ENCODE measurements at regions not wholly inside any gene's neighbourhood (a gene's known extent, or its start where the extent isn't known, plus 50 kb on each side); places are given as distances from the start of the nearest gene placed in this dataset.
"Not testable (repeated sequence)": the region's sequence is repeated elsewhere in the genome, so short reads cannot be mapped to it uniquely, and the experiment has no call there.

DNA sequence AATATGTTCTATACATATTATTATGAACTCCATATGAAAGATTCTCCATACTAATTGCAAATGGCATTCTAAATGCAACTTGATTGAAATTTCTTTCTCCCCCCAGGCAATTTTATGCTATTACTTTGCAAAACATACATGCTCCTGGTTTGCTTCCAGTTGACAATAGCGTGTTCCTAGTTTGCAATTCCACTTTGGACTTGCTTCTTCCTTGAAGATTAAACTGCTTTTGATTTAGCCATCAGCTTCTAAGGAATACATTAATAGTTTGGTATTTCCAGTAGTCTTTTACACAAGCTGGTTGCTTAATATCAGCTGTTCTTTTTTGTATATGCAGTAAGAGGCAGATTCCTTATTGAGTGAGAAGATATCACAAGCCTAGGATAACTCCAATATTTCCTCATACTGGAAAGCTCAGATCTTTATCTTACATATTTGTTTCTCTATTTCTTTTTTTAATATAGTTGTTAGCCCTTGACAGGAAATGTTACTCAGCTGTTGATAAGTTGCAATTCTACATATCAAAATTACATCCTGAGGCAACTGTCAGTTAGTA lies 1941.7 kb upstream of the LRRTM1 start:
- H3K4me1 Mint-ChIP-seq (ENCODE audit: low read depth): no peaks in the 10 kb centered on the region
- ATAC-seq (replicated peaks in 1 of 2) (no peak), DNase-seq (no peak)
- no peak overlapping the region for H3K27ac Mint-ChIP-seq
- H3K27me3 Mint-ChIP-seq (ENCODE audit: low read depth): no peaks in the 10 kb centered on the region
- H3K4me3 Mint-ChIP-seq: no peak overlapping the region
- H3K36me3 Mint-ChIP-seq (ENCODE audit: insufficient read depth in 2 of 2): no peaks in the 10 kb centered on the region
- peaks cover 11 to 18% of the 10 kb centered on the region in 2 donors for H3K9me3 Mint-ChIP-seq

DNA sequence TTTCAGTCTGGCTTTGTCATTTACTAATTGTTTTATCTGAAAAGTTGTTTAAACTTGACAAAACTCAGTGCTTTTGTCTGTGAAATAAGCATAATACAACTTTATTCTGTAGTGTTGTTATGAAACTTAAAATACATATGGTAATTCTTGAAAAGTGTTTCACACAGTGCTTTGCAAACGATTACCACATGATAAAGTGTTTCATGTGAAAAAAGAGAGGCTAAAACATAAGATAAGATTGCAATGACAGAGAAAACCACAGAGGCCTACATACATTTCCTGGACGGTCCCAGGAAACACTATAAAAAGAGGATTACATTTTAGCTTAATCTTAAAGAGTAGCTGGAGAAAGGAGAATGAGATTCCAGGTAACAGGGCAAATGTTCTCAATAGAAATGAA lies 1934.6 kb upstream of the LRRTM1 start:
- no peak overlapping the region for H3K27ac Mint-ChIP-seq
- H3K36me3 Mint-ChIP-seq (ENCODE audit: insufficient read depth in 2 of 2): no peaks in the 10 kb centered on the region
- ATAC-seq (replicated peaks in 1 of 2): no peak
- H3K4me1 Mint-ChIP-seq (ENCODE audit: low read depth): no peaks in the 10 kb centered on the region
- no peak overlapping the region for H3K4me3 Mint-ChIP-seq
- H3K27me3 Mint-ChIP-seq (ENCODE audit: low read depth): no peaks in the 10 kb centered on the region
- peaks cover 9 to 16% of the 10 kb centered on the region in 2 donors for H3K9me3 Mint-ChIP-seq
- no peak for DNase-seq

DNA sequence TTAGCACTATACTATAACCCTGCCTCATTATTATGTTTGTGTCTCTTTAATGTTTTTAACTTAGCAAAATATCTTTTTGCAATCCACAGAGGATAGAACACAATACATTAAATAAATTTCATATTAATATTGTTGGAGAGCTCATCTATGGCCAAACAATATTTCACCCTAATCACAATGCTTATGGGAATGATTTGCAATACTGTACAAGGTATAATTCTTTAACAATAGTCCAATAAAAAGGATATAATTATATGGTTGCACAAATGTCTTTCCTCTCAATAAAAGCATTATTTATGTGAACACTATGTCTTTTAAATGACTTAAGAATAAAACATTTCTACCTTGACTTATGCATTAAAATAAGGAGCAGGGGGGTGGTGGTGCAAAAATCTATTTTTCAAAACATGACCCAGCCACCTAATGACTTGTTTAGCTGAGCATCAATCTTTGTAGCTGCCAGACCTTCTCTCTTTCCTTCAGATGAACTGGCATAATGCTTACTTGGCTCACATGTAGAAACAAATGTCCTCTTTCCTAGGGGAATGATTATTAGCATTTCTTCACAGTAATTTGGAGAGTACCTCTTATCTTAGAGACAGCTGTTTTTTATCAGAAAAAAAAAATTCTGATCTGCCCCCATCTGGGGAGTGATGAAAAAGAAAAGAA lies 1933.6 kb upstream of the LRRTM1 start:
- Mint-ChIP-seq H3K36me3 (ENCODE audit: insufficient read depth in 2 of 2) (no peaks in the 10 kb centered on the region), H3K4me3 (no peak overlapping the region), H3K9me3 (peaks cover 9 to 16% of the 10 kb centered on the region in 2 donors), H3K27me3 (ENCODE audit: low read depth) (no peaks in the 10 kb centered on the region), H3K4me1 (ENCODE audit: low read depth) (no peaks in the 10 kb centered on the region), H3K27ac (no peak overlapping the region)
- ATAC-seq (replicated peaks in 1 of 2): no peak
- no peak for DNase-seq

DNA sequence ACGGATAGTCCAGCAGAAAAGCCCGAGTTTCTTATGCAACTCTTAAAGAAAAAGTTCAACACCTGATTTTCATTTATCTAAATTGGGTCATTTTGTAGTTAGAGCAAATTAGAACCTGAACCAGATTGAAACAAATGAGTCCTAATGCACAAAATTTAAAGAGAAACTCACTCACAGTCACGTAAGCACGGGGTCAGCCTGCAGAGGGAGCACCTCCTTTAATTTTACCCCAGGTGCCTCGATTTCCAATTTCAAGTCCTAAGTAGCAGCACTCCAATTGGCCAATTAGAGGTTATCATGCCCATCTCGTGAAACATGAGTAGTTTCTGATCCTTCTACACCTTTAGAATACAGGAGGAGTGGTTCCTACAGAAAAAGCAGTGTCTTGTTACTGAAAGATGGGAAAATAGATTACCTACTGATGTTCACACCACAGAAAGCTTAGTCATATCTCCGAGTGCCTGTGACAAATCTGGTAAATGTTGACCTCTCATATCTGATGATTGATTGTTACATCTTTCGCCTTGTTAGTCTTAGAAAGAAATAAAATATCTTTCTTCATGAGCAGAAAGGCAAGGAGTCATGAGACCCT lies 1929.8 kb upstream of the LRRTM1 start:
- Mint-ChIP-seq H3K4me3 (no peak overlapping the region), H3K27me3 (ENCODE audit: low read depth) (no peaks in the 10 kb centered on the region), H3K36me3 (ENCODE audit: insufficient read depth in 2 of 2) (no peaks in the 10 kb centered on the region), H3K27ac (no peak overlapping the region), H3K4me1 (ENCODE audit: low read depth) (no peaks in the 10 kb centered on the region), H3K9me3 (peaks cover 3 to 7% of the 10 kb centered on the region in 2 donors)
- DNase-seq (no peak), ATAC-seq (replicated peaks in 1 of 2) (no peak)

- peaks cover 3 to 4% of the 10 kb centered on the region in 2 donors for H3K9me3 Mint-ChIP-seq
- no peaks in the 10 kb centered on the region for H3K4me1 Mint-ChIP-seq (ENCODE audit: low read depth)
Observed at GRCh38 chr2:82233806-82234205, 1929.3 kb upstream of the LRRTM1 start.

DNA sequence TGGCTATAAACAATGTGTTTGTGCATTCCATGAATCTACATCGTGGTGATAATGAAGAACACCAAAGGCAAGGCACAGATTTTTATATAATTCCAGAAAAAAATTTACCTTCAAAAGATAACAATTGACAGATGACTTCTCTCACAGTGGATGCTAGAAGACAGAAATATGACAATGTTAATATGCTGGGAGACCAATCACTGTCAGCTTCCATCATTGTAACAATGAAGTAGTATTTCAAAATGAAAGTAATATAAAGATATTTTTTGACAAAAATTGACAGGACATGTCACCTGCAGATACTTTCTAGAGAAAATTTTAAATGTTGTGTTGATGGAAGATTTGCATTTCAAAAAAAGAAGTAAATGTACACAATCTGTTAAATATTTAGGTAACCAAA lies 1925.9 kb upstream of the LRRTM1 start:
- Mint-ChIP-seq H3K27ac (no peak overlapping the region), H3K4me3 (no peak overlapping the region), H3K9me3 (peaks cover 2 to 3% of the 10 kb centered on the region in 2 donors), H3K4me1 (ENCODE audit: low read depth) (no peaks in the 10 kb centered on the region), H3K27me3 (ENCODE audit: low read depth) (no peaks in the 10 kb centered on the region), H3K36me3 (ENCODE audit: insufficient read depth in 2 of 2) (no peaks in the 10 kb centered on the region)
- no peak for ATAC-seq (replicated peaks in 1 of 2)
- DNase-seq: no peak

More at GRCh38 chr2:82233806-82234205, 1929.3 kb upstream of the LRRTM1 start:
- no peak overlapping the region for H3K4me3 Mint-ChIP-seq
- H3K27ac Mint-ChIP-seq: no peak overlapping the region
- H3K27me3 Mint-ChIP-seq (ENCODE audit: low read depth): no peaks in the 10 kb centered on the region
- ATAC-seq (replicated peaks in 1 of 2) (no peak), DNase-seq (no peak)
- H3K36me3 Mint-ChIP-seq (ENCODE audit: insufficient read depth in 2 of 2): no peaks in the 10 kb centered on the region

- no peaks in the 10 kb centered on the region for H3K27me3 Mint-ChIP-seq (ENCODE audit: low read depth)
- ATAC-seq (replicated peaks in 1 of 2) (no peak), DNase-seq (no peak)
- H3K4me3 Mint-ChIP-seq: no peak overlapping the region
- H3K4me1 Mint-ChIP-seq (ENCODE audit: low read depth): no peaks in the 10 kb centered on the region
- H3K9me3 Mint-ChIP-seq: peaks cover 6% of the 10 kb centered on the region in 2 donors
- H3K36me3 Mint-ChIP-seq (ENCODE audit: insufficient read depth in 2 of 2): no peaks in the 10 kb centered on the region
- H3K27ac Mint-ChIP-seq: no peak overlapping the region
Observed at GRCh38 chr2:82226441-82226840, 1921.9 kb upstream of the LRRTM1 start.

GRCh38 chr2:82224301-82224940 lies 1919.9 kb upstream of the LRRTM1 start:
- H3K4me1 Mint-ChIP-seq (ENCODE audit: low read depth): no peaks in the 10 kb centered on the region
- no peaks in the 10 kb centered on the region for H3K36me3 Mint-ChIP-seq (ENCODE audit: insufficient read depth in 2 of 2)
- H3K9me3 Mint-ChIP-seq: peaks cover 3% of the 10 kb centered on the region in 2 donors
- DNase-seq: no peak
- no peak overlapping the region for H3K27ac Mint-ChIP-seq
- H3K27me3 Mint-ChIP-seq (ENCODE audit: low read depth): no peaks in the 10 kb centered on the region
- ATAC-seq (replicated peaks in 1 of 2): no peak
- H3K4me3 Mint-ChIP-seq: no peak overlapping the region

DNA sequence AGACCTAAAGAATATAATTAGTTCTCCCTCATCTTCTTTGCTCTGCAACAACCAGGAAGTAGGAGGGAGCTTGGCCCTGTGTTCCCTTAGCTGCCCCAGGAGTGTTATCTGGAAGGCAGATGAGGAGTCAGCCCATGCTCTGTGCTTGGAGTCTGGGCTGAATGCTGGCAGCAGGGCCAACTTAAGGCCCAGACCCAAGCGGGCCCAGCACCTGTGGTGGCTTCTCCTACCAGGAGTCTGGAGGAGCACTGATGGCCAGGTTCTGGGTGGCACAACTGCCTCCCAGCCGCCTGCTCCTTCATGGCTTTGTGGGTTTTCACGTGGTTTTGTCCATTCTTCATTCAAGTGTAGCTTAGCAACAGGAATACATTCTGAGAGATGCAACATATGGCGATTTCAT lies 1910.7 kb upstream of the LRRTM1 start:
- H3K4me1 Mint-ChIP-seq (ENCODE audit: low read depth): no peaks in the 10 kb centered on the region
- H3K27me3 Mint-ChIP-seq (ENCODE audit: low read depth): no peaks in the 10 kb centered on the region
- no peak overlapping the region for H3K27ac Mint-ChIP-seq
- H3K9me3 Mint-ChIP-seq: peaks cover 7 to 13% of the 10 kb centered on the region in 2 donors
- peaks cover 0 to 2% of the 10 kb centered on the region in 2 donors for H3K36me3 Mint-ChIP-seq (ENCODE audit: insufficient read depth in 2 of 2)
- no peak overlapping the region for H3K4me3 Mint-ChIP-seq
- DNase-seq: no peak
- no peak for ATAC-seq (replicated peaks in 1 of 2)

DNA sequence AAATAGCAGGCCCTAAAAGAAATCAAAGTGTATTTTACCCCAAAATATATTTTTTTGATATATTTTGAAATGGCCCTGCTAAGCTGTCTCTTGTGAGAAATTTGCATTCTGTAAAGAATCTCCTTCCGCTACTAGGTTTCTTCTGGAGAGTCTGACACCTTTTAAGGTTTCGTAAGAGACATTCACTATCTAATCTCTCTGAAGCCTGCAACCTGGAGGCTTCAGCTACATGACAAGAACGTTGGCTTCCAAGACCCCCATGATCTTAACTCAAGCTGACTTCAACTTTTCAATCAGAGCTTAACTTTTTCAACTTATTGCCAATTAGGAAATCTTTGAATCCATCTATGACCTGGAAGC lies 1894.9 kb upstream of the LRRTM1 start:
- Mint-ChIP-seq H3K4me1 (ENCODE audit: low read depth) (no peaks in the 10 kb centered on the region), H3K27me3 (ENCODE audit: low read depth) (no peaks in the 10 kb centered on the region), H3K9me3 (peaks cover 3 to 4% of the 10 kb centered on the region in 2 donors), H3K27ac (no peak overlapping the region), H3K36me3 (ENCODE audit: insufficient read depth in 2 of 2) (no peaks in the 10 kb centered on the region), H3K4me3 (no peak overlapping the region)
- DNase-seq (no peak), ATAC-seq (replicated peaks in 1 of 2) (no peak)

- ATAC-seq (replicated peaks in 1 of 2) (no peak), DNase-seq (no peak)
- no peaks in the 10 kb centered on the region for H3K36me3 Mint-ChIP-seq (ENCODE audit: insufficient read depth in 2 of 2)
- H3K4me1 Mint-ChIP-seq (ENCODE audit: low read depth): no peaks in the 10 kb centered on the region
- H3K9me3 Mint-ChIP-seq: peaks cover 3 to 5% of the 10 kb centered on the region in 2 donors
- H3K4me3 Mint-ChIP-seq: no peak overlapping the region
- H3K27ac Mint-ChIP-seq: no peak overlapping the region
- H3K27me3 Mint-ChIP-seq (ENCODE audit: low read depth): no peaks in the 10 kb centered on the region
Observed at GRCh38 chr2:82198809-82199492, 1894.4 kb upstream of the LRRTM1 start.

DNA sequence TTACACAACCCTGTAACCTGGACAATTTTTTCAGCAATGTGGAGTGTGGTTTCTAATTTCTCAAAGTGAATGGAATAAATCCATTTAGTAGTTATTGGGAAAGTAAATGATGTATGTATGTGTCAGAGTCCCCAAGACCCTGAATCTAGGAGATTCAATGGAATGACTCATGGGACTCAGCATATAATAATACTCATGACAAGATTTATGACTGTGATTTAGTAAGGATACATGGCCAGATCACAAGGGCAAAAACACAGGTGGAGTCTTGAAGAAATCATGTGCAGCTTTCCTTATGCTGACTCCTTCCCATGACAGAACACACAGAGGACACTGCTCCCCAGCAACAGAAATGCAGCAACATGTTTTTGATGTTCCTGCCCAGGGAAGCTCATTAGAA lies 1877.7 kb upstream of the LRRTM1 start:
- no peaks in the 10 kb centered on the region for H3K27me3 Mint-ChIP-seq (ENCODE audit: low read depth)
- no peak overlapping the region for H3K4me3 Mint-ChIP-seq
- DNase-seq: no peak
- H3K4me1 Mint-ChIP-seq (ENCODE audit: low read depth): no peaks in the 10 kb centered on the region
- H3K36me3 Mint-ChIP-seq (ENCODE audit: insufficient read depth in 2 of 2): no peaks in the 10 kb centered on the region
- H3K9me3 Mint-ChIP-seq: peaks cover 8 to 13% of the 10 kb centered on the region in 2 donors
- no peak for ATAC-seq (replicated peaks in 1 of 2)
- no peak overlapping the region for H3K27ac Mint-ChIP-seq

DNA sequence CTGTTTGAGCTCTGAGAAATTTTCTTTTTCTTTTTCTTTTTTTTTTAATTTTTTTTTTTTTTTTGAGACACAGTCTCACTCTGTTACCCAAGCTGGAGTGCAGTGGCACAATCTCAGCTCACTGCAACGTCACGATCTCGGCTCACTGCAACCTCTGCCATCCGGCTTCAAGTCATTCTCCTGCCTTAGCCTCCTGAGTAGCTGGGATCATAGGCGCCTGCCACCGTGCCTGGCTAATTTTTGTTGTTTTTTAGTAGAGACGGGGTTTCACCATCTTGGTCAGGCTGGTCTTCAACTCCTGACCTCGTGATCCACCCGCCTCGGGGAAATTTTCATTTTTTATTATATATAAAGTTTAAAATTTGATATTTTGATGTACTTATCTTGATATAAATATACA lies 1870.7 kb upstream of the LRRTM1 start:
- H3K27ac Mint-ChIP-seq; H3K36me3 Mint-ChIP-seq (ENCODE audit: insufficient read depth in 2 of 2); DNase-seq; H3K4me1 Mint-ChIP-seq (ENCODE audit: low read depth); H3K27me3 Mint-ChIP-seq (ENCODE audit: low read depth); ATAC-seq (replicated peaks in 1 of 2); H3K4me3 Mint-ChIP-seq: not testable (repeated sequence)
- peaks cover 5 to 15% of the 10 kb centered on the region in 2 donors for H3K9me3 Mint-ChIP-seq
